GM21390 (cell line): ENCODE measurements at regions not wholly inside any gene's neighbourhood (a gene's known extent, or its start where the extent isn't known, plus 50 kb on each side); places are given as distances from the start of the nearest gene placed in this dataset.
"Not testable (repeated sequence)": the region's sequence is repeated elsewhere in the genome, so short reads cannot be mapped to it uniquely, and the experiment has no call there.

Experiments
- ATAC-seq: cut with Tn5 transposase; IDR thresholded peaks from one replicate; pipeline ENCODE4 v1.9.1; 2021; ENCODE audit not compliant: unreplicated experiment

DNA sequence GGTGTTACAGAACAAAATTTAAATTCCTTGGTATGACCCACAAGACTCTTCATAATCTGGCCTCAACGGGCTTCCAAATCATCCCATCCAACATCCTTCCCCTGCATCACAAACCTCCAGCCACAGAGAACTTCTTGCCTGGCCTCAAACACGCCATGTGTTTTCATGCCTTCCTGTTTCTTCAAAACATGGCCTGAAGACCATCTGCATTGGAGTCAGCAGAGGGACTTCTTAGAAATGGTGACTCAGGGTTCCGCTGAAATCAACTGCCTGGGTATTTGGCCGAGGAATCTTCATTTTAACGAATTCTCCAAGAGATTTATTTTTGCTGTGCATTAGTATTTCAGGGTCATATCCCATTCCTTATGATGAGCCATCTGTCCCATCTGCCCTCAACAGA is 138.1 kb upstream of the RAP2B start:
- ATAC-seq: no peak

DNA sequence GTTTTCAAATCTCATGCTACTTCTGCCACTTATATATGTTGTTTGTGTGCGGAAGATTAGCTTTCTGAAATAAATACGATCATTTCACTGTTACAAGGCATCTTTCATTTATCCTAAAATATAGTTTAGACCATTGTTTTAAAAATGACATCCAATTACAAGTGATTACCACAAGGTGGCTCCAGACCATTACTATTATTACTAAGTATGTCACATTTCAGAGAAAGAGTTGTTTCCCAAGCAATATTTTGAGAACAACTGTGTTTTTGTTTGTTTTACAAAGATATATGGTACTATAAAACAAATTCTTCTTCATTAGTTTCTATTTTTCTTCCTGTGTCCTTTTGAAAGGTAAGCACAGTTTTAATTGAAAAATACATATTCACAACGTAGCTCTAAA is 136.0 kb upstream of the RAP2B start:
- ATAC-seq: no peak

DNA sequence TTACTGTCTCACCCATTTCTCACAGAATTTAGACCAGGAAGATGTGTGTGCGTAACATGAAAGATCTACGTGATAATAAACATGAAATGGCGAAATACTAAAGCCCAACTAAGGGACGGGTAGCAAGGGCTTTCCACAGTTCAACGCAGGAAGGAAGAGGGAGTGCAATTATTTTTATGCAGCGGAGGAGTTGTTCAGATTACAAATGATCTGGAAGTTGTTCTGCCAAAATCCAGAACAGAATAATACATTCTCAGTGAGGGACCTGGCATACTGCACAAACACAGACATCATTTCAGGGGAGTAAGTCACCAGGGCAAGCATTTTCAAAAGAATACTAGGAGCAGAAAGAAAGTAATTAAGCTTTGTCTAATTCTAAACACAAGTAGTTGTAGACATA is 133.6 kb upstream of the RAP2B start:
- no peak for ATAC-seq

DNA sequence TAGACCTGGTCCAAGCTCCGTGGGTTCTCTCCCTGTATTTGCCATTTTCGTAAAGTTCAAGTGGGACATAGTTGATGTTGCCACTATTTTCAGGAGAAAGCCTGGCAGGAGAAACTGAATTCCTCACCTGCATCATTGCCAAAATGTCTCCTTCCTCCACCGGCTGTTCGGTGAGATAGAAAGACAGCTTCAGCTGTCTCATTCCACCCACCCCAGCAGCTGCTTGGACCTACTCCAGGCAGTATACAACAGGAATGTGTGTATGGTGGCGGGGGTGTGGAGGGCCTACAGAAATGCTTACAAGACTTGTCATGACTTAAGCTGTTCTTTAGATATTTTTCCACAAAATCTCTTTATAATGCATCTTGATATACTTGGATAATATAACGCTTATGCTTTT is 132.7 kb upstream of the RAP2B start:
- ATAC-seq: no peak

DNA sequence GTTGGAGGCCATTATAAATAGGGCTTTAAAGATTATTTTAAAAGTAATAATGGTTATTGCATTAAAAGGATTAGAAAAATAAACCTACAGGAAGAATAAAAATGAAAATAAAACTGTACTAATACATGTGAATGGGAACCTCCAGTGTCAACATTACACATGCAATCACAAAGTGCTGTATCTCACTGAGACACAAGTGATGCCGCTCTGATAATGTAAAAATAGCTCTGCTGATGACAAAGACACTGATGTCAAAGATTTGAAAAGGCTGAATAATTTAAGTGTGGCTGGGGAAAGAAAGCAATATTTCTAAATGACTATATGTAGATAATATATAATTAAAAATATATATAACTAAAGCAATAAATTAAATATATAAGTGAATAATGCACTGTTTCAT is 129.1 kb upstream of the RAP2B start:
- ATAC-seq: no peak

DNA sequence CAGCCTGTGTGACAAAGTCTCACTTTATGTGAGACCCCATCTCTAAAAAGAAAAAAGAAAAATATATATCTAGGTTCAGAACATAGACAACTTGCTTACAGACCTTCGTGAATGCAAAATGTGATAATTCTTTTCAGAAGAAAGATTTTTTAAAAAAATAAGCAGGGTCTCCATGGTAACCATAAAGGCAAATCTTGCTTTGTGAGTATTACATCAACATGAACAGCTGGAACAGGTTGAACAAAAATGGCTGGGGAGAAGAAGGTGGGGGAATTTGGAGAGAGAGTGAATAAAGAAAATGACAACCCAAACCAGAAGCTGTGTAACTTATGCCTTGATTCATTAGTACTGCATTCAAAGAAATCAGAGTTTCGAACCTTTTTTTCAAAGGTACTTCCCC is 125.2 kb upstream of the RAP2B start:
- ATAC-seq: no peak

DNA sequence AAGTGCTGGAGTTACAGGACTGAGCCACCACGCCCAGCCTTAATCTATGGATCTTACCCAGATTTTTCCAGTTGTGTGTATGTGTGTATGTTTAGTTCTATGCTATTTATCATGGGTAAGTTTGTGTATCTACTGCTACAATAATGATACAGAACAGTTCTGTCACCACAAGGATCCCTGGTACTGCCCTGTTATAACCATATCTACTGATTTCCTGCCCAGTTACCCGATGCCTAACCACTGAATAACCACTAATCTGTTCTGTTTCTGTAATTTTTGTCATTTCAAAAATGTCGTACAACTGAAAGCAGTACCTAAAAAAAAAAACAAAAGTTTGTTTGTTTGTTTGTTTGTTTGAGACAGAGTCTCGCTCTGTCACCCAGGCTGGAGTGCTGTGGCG is 123.7 kb upstream of the RAP2B start:
- no peak for ATAC-seq

DNA sequence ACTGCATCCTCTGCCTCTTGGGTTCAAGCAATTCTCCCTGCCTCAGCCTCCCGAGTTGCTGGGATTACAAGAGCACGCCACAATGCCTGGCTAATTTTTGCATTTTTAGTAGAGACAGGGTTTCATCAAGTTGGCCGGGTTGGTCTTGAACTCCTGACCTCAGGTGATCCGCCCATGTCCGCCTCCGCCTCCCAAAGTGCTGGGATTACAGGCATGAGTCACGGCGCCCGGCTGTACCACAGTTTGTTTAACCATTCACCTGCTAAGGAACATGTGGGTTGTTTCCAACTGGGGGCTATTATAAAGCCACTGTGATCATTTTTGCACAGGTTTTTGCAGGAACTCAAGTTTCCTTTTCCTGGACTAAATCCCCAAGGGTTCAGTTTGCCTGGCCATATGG is 123.2 kb upstream of the RAP2B start:
- ATAC-seq: no peak

DNA sequence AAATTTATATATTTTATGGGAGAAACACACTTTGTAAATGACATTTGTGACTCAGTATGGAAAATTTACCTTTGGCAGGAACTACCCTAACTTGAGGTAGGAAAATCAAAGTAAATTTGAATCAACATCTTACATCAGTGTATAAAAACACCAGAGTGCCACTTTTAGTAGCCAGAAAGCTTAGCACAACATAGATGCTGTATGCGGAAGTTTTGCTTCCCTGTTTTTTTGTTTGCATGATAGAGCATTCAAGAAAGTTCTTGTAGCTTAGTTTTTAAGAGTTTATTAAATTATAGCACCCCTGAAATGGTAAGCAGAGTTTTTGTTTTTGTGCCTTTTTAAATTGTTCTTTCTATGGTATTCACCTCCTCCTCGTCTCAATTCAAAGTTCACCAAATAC is 120.8 kb upstream of the RAP2B start:
- ATAC-seq: no peak

DNA sequence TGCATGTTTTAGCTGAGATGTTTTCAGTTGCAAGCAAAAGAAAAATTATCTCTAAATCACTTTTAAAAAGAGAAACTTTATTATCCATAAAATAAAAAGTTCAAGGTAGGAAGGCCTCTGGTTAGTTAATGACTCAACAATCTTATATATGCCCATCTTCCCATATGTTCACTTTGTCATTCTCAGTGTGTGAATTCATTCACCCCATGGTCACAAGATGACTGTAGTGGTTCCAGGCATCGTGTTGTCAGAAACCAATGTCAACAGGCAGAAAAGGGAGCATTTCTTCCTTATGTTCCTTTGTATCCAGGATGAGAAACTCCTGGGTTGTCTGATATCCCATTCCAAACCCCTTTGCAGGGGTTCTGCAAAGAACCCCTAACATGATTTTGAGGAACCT is 119.9 kb upstream of the RAP2B start:
- ATAC-seq: no peak

DNA sequence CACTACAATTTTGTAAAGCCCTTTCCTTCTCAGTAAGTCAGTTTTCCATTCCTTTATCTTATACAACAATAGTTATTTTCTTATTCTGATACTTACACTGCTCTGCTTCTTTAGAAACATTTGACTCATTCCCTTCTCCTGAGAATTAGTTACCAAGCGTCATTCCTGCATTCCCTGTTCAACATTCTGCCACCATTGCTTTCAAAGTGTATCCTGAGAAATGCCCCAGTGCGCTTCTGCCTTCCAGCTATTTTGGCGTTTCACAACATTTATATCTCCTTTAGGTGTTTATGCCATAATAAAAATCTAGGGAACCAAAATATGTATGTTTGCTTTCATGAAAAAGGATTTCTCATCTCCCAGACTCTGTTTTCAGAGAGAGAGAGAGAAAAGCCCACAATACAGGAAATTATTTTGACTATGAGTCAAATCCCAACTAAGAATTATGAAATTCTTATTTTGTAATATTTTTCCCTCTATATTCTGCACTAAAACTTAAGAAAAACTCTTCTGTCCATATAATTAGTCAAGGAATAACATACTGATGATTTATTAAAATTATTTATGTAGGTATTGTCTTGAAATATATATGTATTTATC is 118.2 kb upstream of the RAP2B start:
- no peak for ATAC-seq

DNA sequence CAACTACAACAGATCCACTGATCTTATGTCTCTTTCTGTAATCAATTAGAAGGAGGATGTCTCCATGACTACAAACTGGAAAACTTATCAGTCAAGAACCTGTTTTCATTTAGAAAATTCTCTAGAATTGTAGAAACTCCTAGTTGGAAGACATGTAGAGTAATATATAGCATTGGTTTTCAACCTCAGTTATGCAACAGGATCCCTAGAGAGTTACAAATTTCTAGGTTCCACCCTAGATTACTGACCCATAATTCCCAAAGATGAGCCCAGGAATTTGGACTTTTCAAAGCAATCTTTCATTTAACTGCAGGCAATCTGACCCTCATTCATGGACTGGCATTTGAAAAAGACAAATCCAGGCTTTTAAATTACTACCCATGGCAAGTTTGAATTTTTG is 116.9 kb upstream of the RAP2B start:
- no peak for ATAC-seq

DNA sequence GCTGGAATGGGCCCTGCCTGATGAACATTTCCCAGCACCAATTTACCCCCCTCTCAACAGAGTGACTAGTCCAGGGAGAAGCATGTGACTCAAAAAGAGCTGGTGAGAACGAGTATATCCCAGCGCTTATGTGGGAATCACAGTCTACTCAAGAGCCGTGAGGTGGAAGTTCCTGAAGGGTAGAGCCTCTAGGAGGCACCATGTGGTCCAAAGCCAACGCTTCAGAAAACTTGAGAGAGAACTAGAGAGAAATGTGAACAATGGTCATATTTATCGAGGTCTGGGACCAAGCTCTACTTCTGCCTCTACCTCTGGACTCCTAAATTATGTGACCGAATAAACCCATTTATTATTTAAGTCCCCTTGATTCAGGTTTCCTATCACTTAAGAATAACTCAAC is 111.0 kb upstream of the RAP2B start:
- ATAC-seq: no peak

DNA sequence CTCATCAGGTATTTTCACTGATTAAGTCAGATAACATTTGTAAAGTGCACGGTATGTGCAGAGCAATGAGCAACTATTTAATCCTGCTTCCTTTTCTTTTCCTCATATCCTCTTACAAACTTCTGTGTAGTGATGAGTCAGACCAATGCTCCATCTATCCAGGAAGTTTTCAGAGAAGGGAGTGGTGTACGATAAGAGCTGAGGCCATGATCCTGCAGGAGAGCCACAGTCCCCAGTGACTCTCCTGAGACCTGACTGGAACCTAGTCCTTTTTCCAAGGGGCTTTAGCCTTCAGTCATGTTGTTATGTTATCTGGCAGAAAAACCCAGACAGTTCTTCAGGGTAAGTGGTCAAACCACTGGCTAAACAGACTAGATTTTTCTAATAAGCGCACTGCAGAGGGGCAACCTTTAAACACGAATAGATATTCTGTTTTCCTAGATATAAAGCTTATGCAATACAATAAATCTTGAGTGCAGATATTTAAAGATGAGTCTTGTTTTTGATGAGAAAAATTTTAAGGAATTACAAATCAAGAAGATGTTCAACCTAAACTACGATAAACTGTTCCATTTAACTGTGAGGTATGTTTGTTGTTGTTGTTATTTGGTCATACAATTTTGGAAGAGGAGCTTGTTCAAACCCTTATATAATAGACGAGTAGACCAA is 110.5 kb upstream of the RAP2B start:
- no peak for ATAC-seq

DNA sequence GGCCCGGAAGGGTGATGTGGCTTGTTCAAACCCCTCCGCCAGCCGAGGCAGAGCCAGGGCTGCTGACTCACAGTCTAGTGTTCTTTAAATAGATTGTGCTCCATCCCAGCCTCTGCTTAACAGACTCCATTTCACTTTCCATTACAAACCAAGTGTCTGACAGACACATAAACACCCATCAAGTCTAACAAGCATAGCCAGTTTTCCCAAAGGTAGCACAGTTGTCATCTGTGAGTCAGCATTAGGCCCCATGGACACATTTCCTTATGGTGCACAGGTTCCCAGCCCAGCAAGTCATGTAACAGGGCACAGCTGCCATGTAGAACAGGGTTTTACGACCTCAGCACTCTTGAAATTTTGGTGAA is 109.9 kb upstream of the RAP2B start:
- no peak for ATAC-seq

DNA sequence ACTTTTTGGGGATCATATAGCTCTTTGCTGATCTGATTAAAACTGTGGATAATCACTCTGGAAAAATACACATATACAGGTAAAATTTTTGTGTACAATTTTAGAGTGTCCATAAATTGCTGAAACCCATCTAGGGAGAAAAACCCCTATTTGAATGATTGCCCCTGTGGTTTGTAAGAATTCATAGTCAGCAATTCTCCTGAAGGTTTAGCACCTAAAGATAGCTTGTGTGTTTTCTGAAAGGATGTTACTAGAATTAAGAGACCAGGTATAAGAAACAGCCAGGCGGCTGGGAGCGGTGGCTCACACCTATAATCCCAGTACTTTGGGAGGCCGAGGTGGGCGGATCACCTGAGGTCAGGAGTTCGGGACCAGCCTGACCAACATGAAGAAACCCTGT is 106.8 kb upstream of the RAP2B start:
- ATAC-seq: no peak

DNA sequence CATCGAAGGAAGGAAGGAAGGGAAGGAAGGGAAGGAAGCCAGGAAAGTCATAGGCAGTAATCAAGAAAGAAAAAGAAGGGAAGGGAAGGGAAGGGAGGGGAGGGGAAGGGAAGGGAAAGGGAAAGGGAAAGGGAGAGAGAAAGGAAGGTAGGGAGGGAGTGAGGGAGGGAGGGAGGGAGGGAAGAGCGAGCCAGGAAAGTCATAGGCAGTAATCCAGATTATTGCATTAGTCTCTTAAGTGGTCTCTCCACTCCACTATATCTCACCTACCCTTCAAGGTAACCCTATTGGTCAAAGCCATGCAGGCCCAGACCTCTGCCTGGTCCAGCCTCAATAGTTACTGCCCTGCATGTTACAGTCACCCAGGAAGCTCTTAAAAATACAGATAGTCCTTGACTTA is 106.2 kb upstream of the RAP2B start:
- ATAC-seq: no peak

DNA sequence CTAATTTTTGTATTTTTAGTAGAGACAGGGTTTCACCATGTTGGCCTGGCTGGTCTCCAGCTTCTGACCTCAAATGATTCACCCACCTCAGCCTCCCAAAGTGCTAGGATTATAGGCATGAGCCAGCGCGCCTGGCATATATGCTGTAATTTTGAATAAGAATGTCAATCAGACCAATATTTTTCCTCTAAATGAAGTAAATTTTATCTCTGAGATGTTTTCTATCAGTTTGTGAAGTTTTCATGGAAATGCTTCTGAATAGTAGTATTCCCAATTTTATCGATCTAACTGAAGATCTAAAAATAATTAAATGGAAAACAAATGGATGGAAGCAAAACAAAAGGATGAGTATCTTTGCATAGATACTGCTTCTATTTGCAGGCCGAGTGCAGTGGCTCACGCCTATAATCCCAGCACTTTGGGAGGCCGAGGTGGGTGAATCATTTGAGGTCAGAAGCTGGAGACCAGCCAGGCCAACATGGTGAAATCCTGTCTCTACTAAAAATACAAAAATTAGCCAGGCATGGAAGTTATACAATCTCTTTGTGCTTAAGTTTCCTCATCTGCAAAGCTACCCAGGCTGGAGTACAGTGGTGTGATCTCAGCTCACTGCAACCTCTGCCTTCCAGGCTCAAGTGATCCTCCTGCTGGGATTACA is 103.9 kb upstream of the RAP2B start:
- ATAC-seq: not testable (repeated sequence)

DNA sequence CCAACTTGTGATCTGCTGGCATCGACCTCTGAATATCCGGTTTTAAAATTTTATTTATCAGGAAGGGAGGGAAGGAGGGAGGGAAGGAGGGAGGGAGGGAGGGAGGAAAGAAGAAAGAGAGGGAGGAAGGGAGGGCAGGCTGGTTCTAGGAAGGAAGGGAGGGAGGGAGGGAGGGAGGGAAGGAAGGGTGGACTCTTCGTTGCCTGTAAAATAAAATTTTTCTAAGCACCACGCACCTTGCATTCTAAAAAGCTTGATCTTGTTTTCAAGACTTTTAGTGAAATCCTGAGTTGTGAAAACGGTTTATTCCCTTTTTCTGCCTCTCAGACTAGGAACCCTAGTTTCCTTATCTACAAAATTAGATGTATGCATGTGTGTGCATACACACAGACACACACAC is 101.7 kb upstream of the RAP2B start:
- ATAC-seq: no peak

DNA sequence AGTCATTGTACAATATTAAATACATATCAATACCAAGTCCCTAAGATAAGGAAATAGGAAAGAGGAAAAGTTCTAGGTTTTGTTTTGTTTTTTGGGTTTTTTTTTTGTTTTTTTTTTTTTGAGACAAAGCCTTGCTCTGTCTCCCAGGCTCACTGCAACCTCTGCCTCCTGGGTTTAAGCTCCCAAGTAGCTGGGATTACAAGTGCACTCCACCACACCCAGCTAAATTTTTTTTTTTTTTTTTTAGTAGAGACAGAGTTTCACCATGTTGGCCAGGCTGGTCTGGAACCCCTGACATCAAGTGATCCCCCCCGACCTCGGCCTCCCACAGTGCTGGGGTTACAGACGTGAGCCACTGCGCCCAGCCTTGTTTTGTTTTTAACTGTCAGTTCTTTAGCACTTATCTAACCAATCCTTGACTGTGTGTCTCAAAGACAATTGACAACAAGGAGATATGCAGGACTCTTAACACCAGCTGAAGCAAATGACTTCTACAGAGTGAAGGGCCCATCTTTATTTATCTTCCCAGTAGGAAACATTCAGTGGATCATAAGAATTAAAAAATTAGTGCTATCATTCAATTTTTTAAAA is 100.0 kb upstream of the RAP2B start:
- no peak for ATAC-seq

DNA sequence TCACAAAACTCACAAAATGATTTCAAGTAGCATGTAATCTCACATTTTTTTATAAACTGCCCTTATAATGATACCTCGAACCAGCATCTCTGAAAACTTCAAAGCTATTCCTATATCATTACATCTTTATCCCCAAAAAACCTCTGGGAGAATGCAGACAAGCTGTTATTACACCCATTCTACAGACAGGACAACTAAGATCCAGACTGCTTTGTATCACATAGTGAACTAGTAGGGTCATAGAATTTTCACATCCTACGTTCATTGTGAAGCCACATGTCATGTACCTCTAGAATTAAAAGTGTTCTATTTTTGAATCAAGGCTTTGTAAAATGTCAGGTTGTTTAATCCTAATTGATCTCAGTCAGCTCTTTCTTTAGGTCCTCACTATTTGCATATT is 98.7 kb upstream of the RAP2B start:
- ATAC-seq: no peak

DNA sequence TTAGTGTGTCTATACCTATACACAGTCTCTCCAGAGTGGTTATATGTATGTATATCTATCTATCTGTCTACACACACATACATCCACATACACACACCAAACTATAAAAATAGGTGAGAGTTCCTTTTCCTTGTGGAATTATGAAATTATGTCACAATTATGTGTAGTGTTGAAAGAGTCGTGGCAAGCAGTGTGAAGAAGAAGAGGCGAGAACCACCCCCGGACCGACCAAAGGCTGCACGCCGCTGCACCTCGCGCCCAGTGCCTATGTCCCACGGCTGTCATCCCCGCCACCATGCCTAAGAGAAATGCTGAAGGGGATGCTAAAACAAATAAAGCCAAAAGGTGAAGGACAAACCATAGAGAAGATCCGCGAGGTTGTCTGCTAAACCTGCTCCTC is 95.0 kb upstream of the RAP2B start:
- ATAC-seq: no peak
